ENCODE measurements at regions not wholly inside any gene's neighbourhood (a gene's known extent, or its start where the extent isn't known, plus 50 kb on each side); places are given as distances from the start of the nearest gene placed in this dataset.

- H3K9me3 ChIP-seq (ENCODE audit: control insufficient read depth, insufficient read depth, low read length), result no peaks in the 10 kb centered on the region; the same call in 1 of the 2 replicates
- POLR2A ChIA-PET, result no interaction called here
- no peak for DNase-seq (ENCODE audit: low read depth, low spot score)
- H3K27me3 ChIP-seq (ENCODE audit: control insufficient read depth, insufficient read depth, low read length), result no peaks in the 10 kb centered on the region
- no peak overlapping the region for H3K27ac ChIP-seq (ENCODE audit: low read depth, low read length)
- CTCF ChIA-PET, result no interaction called here
- TF ChIP-seq, protein P1, sequence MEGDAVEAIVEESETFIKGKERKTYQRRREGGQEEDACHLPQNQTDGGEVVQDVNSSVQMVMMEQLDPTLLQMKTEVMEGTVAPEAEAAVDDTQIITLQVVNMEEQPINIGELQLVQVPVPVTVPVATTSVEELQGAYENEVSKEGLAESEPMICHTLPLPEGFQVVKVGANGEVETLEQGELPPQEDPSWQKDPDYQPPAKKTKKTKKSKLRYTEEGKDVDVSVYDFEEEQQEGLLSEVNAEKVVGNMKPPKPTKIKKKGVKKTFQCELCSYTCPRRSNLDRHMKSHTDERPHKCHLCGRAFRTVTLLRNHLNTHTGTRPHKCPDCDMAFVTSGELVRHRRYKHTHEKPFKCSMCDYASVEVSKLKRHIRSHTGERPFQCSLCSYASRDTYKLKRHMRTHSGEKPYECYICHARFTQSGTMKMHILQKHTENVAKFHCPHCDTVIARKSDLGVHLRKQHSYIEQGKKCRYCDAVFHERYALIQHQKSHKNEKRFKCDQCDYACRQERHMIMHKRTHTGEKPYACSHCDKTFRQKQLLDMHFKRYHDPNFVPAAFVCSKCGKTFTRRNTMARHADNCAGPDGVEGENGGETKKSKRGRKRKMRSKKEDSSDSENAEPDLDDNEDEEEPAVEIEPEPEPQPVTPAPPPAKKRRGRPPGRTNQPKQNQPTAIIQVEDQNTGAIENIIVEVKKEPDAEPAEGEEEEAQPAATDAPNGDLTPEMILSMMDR (IDR thresholded peaks at IDR 0.05; ENCODE audit: low read depth, low read length), result no peak
- H3K4me3 ChIP-seq (ENCODE audit: low read depth, low read length), result no peak overlapping the region
These were observed 779.7 kb upstream of the LRRC4C start for GRCh38 chr11:42239188-42239587.

DNA sequence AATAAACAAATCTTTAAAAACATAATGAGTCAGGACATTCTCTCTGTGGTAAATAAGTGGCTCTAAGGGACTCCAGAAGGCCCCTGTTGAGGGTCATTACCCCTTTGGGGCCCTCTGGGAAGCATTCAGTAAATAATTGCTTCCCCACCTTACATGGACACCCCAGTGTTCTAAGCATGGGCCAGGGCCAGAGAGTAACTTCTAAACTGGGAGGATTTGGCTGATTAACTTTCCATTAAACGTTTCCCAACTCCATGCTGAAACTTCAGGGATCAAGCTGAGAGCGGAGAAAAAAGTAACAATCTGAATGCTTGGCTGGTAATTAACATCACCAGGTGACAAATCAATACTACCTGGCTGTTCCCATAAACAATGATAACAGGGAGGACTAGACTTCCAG is 783.9 kb upstream of the LRRC4C start:
- TF ChIP-seq, protein P1 (IDR thresholded peaks at IDR 0.05; ENCODE audit: low read depth, low read length), result no peak
- Histone ChIP-seq H3K9me3 (ENCODE audit: control insufficient read depth, insufficient read depth, low read length) (peaks cover 3% of the 10 kb centered on the region), H3K27me3 (ENCODE audit: control insufficient read depth, insufficient read depth, low read length) (no peaks in the 10 kb centered on the region), H3K4me3 (ENCODE audit: low read depth, low read length) (no peak overlapping the region), H3K27ac (ENCODE audit: low read depth, low read length) (no peak overlapping the region)
- no peak for DNase-seq (ENCODE audit: low read depth, low spot score)
- POLR2A ChIA-PET, result no interaction called here
- CTCF ChIA-PET, result no interaction called here

DNA sequence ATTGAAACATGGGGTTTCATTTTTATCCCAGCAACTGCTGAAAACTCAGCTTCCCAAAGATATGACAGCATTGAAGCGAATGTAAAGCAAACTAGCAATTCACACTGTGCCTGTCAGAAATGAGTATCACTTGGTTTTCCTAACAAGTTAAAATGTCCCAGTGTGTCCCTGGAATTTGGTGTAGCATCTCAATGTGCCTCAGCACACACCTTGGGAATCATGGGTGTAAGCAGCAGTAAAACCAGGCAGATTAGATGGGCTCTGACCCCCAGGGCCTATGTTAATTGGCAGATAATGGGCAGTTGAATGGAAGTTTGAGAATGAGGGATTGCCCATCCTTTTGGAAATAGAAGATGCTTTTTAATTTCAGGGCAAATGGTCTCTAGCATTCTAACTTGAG is 784.9 kb upstream of the LRRC4C start:
- DNase-seq (ENCODE audit: low read depth, low spot score), result no peak
- Histone ChIP-seq H3K4me3 (ENCODE audit: low read depth, low read length) (no peak overlapping the region), H3K9me3 (ENCODE audit: control insufficient read depth, insufficient read depth, low read length) (peaks cover 7% of the 10 kb centered on the region), H3K27me3 (ENCODE audit: control insufficient read depth, insufficient read depth, low read length) (no peaks in the 10 kb centered on the region), H3K27ac (ENCODE audit: low read depth, low read length) (no peak overlapping the region)
- ChIA-PET POLR2A (no interaction called here), CTCF (no interaction called here)
- TF ChIP-seq, protein P1 (IDR thresholded peaks at IDR 0.05; ENCODE audit: low read depth, low read length), result no peak

DNA sequence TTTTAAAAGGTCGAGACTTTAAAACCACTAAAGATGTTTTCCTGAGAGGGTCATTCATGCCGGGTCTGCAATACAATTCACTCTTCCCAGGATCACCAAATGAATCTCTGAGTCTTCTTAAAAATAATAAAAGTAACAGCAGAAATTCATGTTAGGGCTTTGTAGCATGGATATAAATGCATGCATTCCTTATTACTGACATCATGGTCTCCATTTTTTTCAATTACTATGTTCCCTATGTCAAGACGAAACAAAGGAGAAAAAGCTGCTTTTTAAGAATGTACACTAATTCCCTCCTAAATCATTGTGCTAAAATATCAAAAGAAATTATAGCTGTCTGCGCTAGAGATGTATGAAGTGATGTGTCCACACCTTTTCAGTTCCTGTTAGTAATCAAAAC is 789.9 kb upstream of the LRRC4C start:
- peaks cover 10% of the 10 kb centered on the region for H3K9me3 ChIP-seq (ENCODE audit: control insufficient read depth, insufficient read depth, low read length)
- ChIA-PET POLR2A (no interaction called here), CTCF (no interaction called here)
- TF ChIP-seq, protein P1 (IDR thresholded peaks at IDR 0.05; ENCODE audit: low read depth, low read length), result no peak
- H3K4me3 ChIP-seq (ENCODE audit: low read depth, low read length), result no peak overlapping the region
- H3K27ac ChIP-seq (ENCODE audit: low read depth, low read length), result no peak overlapping the region
- no peak for DNase-seq (ENCODE audit: low read depth, low spot score)
- H3K27me3 ChIP-seq (ENCODE audit: control insufficient read depth, insufficient read depth, low read length), result no peaks in the 10 kb centered on the region

DNA sequence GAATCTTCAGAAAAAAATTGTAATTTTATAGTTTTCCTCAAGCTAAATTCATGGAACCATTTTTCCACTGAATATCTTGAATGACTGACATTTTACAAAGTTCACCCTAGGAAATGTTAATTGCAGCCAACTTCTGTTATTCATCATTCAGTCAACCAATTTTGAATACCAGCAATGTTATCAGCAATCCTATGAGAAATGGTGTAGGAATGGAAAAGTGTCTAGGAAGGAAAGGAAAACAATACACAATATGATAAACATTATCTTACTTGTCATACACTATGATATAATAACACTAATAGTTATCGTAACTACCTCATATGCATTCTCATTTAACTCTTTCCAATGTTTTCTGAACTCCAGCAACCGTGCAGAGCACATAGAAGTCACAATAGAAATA is 790.5 kb upstream of the LRRC4C start:
- DNase-seq (ENCODE audit: low read depth, low spot score), result no peak
- H3K27me3 ChIP-seq (ENCODE audit: control insufficient read depth, insufficient read depth, low read length), result no peaks in the 10 kb centered on the region
- H3K4me3 ChIP-seq (ENCODE audit: low read depth, low read length), result no peak overlapping the region
- H3K27ac ChIP-seq (ENCODE audit: low read depth, low read length), result no peak overlapping the region
- peaks cover 10% of the 10 kb centered on the region for H3K9me3 ChIP-seq (ENCODE audit: control insufficient read depth, insufficient read depth, low read length)
- ChIA-PET POLR2A (no interaction called here), CTCF (no interaction called here)
- TF ChIP-seq, protein P1 (IDR thresholded peaks at IDR 0.05; ENCODE audit: low read depth, low read length), result no peak
